HEK293 (cell line): ENCODE measurements at regions not wholly inside any gene's neighbourhood (a gene's known extent, or its start where the extent isn't known, plus 50 kb on each side); places are given as distances from the start of the nearest gene placed in this dataset.

Experiments
- CTCF ChIA-PET: fragments of 350-600 bp; formaldehyde crosslinking; extraction: SDS; loops from one replicate; lab custom pipeline; 2021; ENCODE audit warnings: antibody characterized with exemption; lab: Yijun Ruan, JAX
- POLR2A ChIA-PET: fragments of 300-600 bp; formaldehyde crosslinking; extraction: SDS; loops from one replicate; lab custom pipeline; 2020; ENCODE audit warnings: antibody characterized with exemption, inconsistent platforms; lab: Yijun Ruan, JAX
- H3K27ac ChIP-seq: fragments of 200-500 bp; sonication (Bioruptor generic); 2 replicates; pipeline ENCODE4 v1.5.1; 2014; ENCODE audit warnings: low read depth, low read length, control low read depth, inconsistent platforms; ENCODE audit errors: extremely low read depth
- H3K36me3 ChIP-seq, 2 experiments: fragments of 200-500 bp in 1 of 2; sonication (Bioruptor generic) in 1 of 2; 1 replicate in 1 of 2; 2 replicates in 1 of 2; pipeline ENCODE4 v1.5.1; 2014 to 2017; ENCODE audit warnings: inconsistent platforms in 2 of 2, low read length in 2 of 2; ENCODE audit not compliant: control insufficient read depth in 2 of 2, insufficient read depth in 1 of 2
- H3K4me1 ChIP-seq: fragments of 200-500 bp; sonication (Bioruptor generic); 2 replicates; pipeline ENCODE4 v1.5.1; 2014; ENCODE audit warnings: mild to moderate bottlenecking, low read length, inconsistent platforms; ENCODE audit not compliant: control insufficient read depth, insufficient read depth
- H3K4me3 ChIP-seq: 2 replicates; pipeline ENCODE4 v1.5.1; 2011; ENCODE audit warnings: low read depth, mild to moderate bottlenecking, control low read depth, low read length, moderate library complexity
- H3K9me3 ChIP-seq: fragments of 200-500 bp; sonication (Bioruptor generic); 2 replicates; pipeline ENCODE4 v1.5.1; 2014; ENCODE audit warnings: low read depth, low read length, inconsistent platforms; ENCODE audit not compliant: control insufficient read depth, insufficient read depth
- EGR2 ChIP-seq: fragments of 450-650 bp; formaldehyde crosslinking; IDR thresholded peaks from 2 replicates; pipeline ENCODE4 v1.5.1; 2016; ENCODE audit warnings: low read depth, missing biosample characterization, missing genetic modification characterization
- GLI4 ChIP-seq: fragments of 450-650 bp; formaldehyde crosslinking; IDR thresholded peaks from 2 replicates; pipeline ENCODE4 v1.5.1; 2016; ENCODE audit warnings: missing biosample characterization, missing genetic modification characterization
- GLIS1 ChIP-seq: fragments of 450-650 bp; formaldehyde crosslinking; IDR thresholded peaks from 2 replicates; pipeline ENCODE4 v1.5.1; 2016; ENCODE audit warnings: missing biosample characterization, missing genetic modification characterization
- GLIS2 ChIP-seq: fragments of 450-650 bp; formaldehyde crosslinking; IDR thresholded peaks from 2 replicates; pipeline ENCODE4 v1.5.1; 2016; ENCODE audit warnings: missing biosample characterization, missing genetic modification characterization
- ZNF214 ChIP-seq: fragments of 450-650 bp; formaldehyde crosslinking; IDR thresholded peaks from 2 replicates; pipeline ENCODE4 v1.5.1; 2017; ENCODE audit warnings: missing biosample characterization, mild to moderate bottlenecking, missing genetic modification characterization, borderline replicate concordance
- ZNF24 ChIP-seq: fragments of 450-650 bp; formaldehyde crosslinking; IDR thresholded peaks from 2 replicates; pipeline ENCODE4 v1.5.1; 2016; ENCODE audit warnings: missing biosample characterization, missing genetic modification characterization
- ZNF274 ChIP-seq, 2 experiments: fragments of 200-500 bp in 1 of 2; fragments of 450-650 bp in 1 of 2; sonication (Bioruptor generic) in 1 of 2; formaldehyde crosslinking in 1 of 2; IDR thresholded peaks; 2 replicates each; pipeline versions ENCODE4 v1.5.1 to v1.6.1; 2014 to 2016; ENCODE audit warnings: borderline replicate concordance in 1 of 2, inconsistent platforms in 1 of 2, low read length in 1 of 2, missing biosample characterization in 1 of 2, missing genetic modification characterization in 1 of 2
- ZNF426 ChIP-seq: fragments of 450-650 bp; formaldehyde crosslinking; IDR thresholded peaks from 2 replicates; pipeline ENCODE4 v1.5.1; 2017; ENCODE audit warnings: missing biosample characterization, missing genetic modification characterization, mild to moderate bottlenecking, inconsistent platforms, moderate library complexity
- ZNF521 ChIP-seq: fragments of 450-650 bp; formaldehyde crosslinking; IDR thresholded peaks from 2 replicates; pipeline ENCODE4 v1.5.1; 2017; ENCODE audit warnings: missing biosample characterization, mild to moderate bottlenecking, missing genetic modification characterization
- ZNF792 ChIP-seq: fragments of 450-650 bp; formaldehyde crosslinking; IDR thresholded peaks from 2 replicates; pipeline ENCODE4 v1.5.1; 2016; ENCODE audit warnings: missing biosample characterization, missing genetic modification characterization
- TF ChIP-seq, protein P1 (sequence below): fragments of 450-650 bp; formaldehyde crosslinking; IDR thresholded peaks from 2 replicates; pipeline ENCODE4 v1.5.1; 2016; ENCODE audit warnings: missing biosample characterization, missing genetic modification characterization
- TF ChIP-seq, protein P2 (sequence below): fragments of 450-650 bp; formaldehyde crosslinking; conservative IDR thresholded peaks from 2 replicates; pipeline ENCODE4 v1.5.1; 2016; ENCODE audit warnings: low read depth, missing biosample characterization, missing genetic modification characterization
- TF ChIP-seq, protein P3 (sequence below): fragments of 450-650 bp; IDR thresholded peaks from 2 replicates; pipeline ENCODE4 v1.5.1; 2018; ENCODE audit warnings: missing biosample characterization, missing genetic modification characterization

DNA sequence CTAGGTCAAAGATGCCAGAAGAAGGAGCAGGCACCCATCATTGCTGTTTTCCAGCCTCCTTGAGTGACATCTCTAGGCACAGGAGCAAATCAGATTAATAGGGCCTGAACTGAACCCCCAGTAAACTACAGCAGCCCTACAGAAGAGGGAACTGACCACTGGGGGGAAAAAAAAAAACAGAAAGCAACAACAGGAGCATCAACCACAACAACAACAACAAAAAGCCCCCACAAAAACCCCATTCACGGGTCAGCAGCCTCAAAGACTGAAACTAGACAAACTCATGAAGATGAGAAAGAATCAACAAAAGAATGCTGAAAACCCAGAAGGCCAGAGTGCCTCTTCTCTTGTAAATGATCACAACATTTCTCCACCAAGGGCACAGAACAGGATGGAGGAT is 537.4 kb upstream of the BTBD3 start:
- CTCF ChIA-PET: no interaction called here
- TF ChIP-seq ZNF274 (IDR thresholded peaks at IDR 0.05; ENCODE audit: low read length): no peak
- no peak for TF ChIP-seq ZNF274 (tag by site-specific recombination; IDR thresholded peaks at IDR 0.05; ENCODE audit: borderline replicate concordance)
- no peak for TF ChIP-seq GLIS2 (tag by site-specific recombination)
- no peak for TF ChIP-seq ZNF24 (tag by site-specific recombination)
- no peak for TF ChIP-seq ZNF521
- TF ChIP-seq, protein P1, sequence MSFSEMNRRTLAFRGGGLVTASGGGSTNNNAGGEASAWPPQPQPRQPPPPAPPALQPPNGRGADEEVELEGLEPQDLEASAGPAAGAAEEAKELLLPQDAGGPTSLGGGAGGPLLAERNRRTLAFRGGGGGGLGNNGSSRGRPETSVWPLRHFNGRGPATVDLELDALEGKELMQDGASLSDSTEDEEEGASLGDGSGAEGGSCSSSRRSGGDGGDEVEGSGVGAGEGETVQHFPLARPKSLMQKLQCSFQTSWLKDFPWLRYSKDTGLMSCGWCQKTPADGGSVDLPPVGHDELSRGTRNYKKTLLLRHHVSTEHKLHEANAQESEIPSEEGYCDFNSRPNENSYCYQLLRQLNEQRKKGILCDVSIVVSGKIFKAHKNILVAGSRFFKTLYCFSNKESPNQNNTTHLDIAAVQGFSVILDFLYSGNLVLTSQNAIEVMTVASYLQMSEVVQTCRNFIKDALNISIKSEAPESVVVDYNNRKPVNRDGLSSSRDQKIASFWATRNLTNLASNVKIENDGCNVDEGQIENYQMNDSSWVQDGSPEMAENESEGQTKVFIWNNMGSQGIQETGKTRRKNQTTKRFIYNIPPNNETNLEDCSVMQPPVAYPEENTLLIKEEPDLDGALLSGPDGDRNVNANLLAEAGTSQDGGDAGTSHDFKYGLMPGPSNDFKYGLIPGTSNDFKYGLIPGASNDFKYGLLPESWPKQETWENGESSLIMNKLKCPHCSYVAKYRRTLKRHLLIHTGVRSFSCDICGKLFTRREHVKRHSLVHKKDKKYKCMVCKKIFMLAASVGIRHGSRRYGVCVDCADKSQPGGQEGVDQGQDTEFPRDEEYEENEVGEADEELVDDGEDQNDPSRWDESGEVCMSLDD (tag by site-specific recombination): no peak
- TF ChIP-seq GLI4 (tag by site-specific recombination): no peak
- TF ChIP-seq, protein P2, sequence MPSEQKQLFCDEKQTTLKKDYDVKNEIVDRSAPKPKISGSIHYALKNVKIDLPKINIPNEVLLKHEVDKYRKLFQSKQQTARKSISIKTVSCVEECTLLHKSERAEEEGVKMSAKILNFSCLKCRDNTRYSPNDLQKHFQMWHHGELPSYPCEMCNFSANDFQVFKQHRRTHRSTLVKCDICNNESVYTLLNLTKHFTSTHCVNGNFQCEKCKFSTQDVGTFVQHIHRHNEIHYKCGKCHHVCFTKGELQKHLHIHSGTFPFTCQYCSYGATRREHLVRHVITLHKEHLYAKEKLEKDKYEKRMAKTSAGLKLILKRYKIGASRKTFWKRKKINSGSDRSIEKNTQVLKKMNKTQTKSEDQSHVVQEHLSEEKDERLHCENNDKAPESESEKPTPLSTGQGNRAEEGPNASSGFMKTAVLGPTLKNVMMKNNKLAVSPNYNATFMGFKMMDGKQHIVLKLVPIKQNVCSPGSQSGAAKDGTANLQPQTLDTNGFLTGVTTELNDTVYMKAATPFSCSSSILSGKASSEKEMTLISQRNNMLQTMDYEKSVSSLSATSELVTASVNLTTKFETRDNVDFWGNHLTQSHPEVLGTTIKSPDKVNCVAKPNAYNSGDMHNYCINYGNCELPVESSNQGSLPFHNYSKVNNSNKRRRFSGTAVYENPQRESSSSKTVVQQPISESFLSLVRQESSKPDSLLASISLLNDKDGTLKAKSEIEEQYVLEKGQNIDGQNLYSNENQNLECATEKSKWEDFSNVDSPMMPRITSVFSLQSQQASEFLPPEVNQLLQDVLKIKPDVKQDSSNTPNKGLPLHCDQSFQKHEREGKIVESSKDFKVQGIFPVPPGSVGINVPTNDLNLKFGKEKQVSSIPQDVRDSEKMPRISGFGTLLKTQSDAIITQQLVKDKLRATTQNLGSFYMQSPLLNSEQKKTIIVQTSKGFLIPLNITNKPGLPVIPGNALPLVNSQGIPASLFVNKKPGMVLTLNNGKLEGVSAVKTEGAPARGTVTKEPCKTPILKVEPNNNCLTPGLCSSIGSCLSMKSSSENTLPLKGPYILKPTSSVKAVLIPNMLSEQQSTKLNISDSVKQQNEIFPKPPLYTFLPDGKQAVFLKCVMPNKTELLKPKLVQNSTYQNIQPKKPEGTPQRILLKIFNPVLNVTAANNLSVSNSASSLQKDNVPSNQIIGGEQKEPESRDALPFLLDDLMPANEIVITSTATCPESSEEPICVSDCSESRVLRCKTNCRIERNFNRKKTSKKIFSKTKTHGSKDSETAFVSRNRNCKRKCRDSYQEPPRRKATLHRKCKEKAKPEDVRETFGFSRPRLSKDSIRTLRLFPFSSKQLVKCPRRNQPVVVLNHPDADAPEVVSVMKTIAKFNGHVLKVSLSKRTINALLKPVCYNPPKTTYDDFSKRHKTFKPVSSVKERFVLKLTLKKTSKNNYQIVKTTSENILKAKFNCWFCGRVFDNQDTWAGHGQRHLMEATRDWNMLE (tag by site-specific recombination): no peak
- TF ChIP-seq, protein P3, sequence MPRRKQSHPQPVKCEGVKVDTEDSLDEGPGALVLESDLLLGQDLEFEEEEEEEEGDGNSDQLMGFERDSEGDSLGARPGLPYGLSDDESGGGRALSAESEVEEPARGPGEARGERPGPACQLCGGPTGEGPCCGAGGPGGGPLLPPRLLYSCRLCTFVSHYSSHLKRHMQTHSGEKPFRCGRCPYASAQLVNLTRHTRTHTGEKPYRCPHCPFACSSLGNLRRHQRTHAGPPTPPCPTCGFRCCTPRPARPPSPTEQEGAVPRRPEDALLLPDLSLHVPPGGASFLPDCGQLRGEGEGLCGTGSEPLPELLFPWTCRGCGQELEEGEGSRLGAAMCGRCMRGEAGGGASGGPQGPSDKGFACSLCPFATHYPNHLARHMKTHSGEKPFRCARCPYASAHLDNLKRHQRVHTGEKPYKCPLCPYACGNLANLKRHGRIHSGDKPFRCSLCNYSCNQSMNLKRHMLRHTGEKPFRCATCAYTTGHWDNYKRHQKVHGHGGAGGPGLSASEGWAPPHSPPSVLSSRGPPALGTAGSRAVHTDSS (tag by site-specific recombination): no peak
- TF ChIP-seq, all 188 proteins: peak for 0
- Histone ChIP-seq H3K36me3 (no peaks in the 10 kb centered on the region), H3K9me3 (no peaks in the 10 kb centered on the region), H3K27ac (no peak overlapping the region), H3K4me3 (no peak overlapping the region), H3K4me1 (peaks cover 7% of the 10 kb centered on the region)
- POLR2A ChIA-PET: no interaction called here

DNA sequence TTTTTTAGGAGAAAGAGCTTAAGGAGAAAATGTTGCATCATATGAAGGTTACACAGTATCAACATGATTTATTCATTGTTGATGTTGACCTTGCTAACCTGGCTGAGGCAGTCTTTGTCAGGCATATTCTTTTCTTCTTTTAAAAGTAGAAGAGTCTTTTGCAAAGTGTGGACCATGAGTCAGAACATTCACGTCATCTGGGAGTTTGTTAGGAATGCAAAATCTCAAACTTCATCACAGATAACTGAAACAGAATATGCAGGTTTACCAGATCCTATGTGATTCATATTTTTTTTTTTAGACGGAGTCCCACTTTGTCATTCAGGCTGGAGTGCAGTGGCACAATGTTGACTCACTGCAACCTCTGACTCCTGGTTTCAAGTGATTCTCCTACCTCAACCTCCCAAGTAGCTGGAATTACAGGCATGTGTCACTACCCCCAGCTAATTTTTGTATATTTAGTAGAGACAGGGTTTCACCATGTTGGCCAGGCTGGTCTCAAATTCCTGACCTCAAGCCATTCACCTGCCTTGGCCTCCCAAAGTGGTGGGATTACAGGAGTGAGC is 530.4 kb upstream of the BTBD3 start:
- no peak overlapping the region for H3K4me3 ChIP-seq
- ChIA-PET POLR2A (no interaction called here), CTCF (interaction anchor here (0.6 to 0.7 kb wide), 2 partner anchors 156 to 704 kb away, joined by 3 to 5 read pairs; no protein-coding TSS in a partner anchor)
- no peaks in the 10 kb centered on the region for H3K9me3 ChIP-seq
- H3K36me3 ChIP-seq: no peaks in the 10 kb centered on the region
- no peak overlapping the region for H3K27ac ChIP-seq
- H3K4me1 ChIP-seq: no peaks in the 10 kb centered on the region
- TF ChIP-seq ZNF792 (tag by site-specific recombination): no peak
- TF ChIP-seq ZNF426 (tag by site-specific recombination): no peak
- TF ChIP-seq ZNF214: no peak
- peak; percentile 30; the same call in 1 of the 2 replicates for TF ChIP-seq GLIS1
- TF ChIP-seq EGR2 (tag by site-specific recombination): no peak
